ENCODE measurements at regions not wholly inside any gene's neighbourhood (a gene's known extent, or its start where the extent isn't known, plus 50 kb on each side); places are given as distances from the start of the nearest gene placed in this dataset.

DNA sequence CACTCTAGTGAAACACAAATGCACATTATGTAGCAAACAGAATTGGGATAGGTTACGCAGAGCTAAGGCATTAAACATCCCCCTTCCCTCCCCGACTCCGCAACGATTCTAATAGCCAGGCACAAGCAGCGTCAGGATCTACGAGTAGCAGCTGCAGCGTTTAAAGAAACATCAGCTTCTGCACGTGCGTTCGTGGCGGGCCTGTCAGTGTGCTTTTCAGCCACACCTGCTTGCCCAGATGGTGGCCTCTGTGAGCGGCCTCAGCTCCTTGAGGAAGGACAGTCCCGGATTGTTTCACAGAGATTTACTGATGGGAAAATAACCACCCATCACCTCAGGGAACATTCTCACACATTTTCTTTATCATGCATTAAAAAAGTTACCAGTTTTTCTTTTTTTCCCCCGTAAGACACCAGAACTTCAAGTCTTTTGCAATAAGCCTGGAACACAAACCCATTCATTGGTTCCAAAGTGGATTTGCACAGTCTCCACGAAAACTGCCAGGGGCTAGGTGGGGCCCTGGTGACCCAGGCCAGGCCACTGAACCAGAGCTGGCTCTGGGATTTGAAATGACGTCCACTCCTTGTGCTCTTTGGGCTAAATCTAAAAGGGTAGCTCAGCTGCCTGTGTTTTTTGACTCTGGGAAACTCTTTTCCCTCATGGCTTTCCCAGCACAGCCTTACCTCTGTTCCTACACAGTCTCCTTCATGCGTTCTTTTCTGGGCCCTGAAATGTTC is 325.5 kb downstream of the KCNRG start:
- TF ChIP-seq, protein P1, sequence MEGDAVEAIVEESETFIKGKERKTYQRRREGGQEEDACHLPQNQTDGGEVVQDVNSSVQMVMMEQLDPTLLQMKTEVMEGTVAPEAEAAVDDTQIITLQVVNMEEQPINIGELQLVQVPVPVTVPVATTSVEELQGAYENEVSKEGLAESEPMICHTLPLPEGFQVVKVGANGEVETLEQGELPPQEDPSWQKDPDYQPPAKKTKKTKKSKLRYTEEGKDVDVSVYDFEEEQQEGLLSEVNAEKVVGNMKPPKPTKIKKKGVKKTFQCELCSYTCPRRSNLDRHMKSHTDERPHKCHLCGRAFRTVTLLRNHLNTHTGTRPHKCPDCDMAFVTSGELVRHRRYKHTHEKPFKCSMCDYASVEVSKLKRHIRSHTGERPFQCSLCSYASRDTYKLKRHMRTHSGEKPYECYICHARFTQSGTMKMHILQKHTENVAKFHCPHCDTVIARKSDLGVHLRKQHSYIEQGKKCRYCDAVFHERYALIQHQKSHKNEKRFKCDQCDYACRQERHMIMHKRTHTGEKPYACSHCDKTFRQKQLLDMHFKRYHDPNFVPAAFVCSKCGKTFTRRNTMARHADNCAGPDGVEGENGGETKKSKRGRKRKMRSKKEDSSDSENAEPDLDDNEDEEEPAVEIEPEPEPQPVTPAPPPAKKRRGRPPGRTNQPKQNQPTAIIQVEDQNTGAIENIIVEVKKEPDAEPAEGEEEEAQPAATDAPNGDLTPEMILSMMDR (conservative IDR thresholded peaks at IDR 0.05) = no peak
- TF ChIP-seq EZH2 (IDR thresholded peaks at IDR 0.05; ENCODE audit: low read depth) = no peak

Data from PC-9 (cell line).